ENCODE measurements at regions not wholly inside any gene's neighbourhood (a gene's known extent, or its start where the extent isn't known, plus 50 kb on each side); places are given as distances from the start of the nearest gene placed in this dataset.

GRCh38 chr16:79297296-79297695 lies 303.2 kb downstream of the MAF start:
- Histone ChIP-seq H3K4me1 (ENCODE audit: low read depth) (no peaks in the 10 kb centered on the region), H3K36me3 (no peaks in the 10 kb centered on the region), H3K4me3 (no peak overlapping the region), H3K27ac (no peak overlapping the region), H3K9me3 (ENCODE audit: low read depth) (no peaks in the 10 kb centered on the region), H3K27me3 (no peaks in the 10 kb centered on the region)
- TF ChIP-seq, protein P1, sequence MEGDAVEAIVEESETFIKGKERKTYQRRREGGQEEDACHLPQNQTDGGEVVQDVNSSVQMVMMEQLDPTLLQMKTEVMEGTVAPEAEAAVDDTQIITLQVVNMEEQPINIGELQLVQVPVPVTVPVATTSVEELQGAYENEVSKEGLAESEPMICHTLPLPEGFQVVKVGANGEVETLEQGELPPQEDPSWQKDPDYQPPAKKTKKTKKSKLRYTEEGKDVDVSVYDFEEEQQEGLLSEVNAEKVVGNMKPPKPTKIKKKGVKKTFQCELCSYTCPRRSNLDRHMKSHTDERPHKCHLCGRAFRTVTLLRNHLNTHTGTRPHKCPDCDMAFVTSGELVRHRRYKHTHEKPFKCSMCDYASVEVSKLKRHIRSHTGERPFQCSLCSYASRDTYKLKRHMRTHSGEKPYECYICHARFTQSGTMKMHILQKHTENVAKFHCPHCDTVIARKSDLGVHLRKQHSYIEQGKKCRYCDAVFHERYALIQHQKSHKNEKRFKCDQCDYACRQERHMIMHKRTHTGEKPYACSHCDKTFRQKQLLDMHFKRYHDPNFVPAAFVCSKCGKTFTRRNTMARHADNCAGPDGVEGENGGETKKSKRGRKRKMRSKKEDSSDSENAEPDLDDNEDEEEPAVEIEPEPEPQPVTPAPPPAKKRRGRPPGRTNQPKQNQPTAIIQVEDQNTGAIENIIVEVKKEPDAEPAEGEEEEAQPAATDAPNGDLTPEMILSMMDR (IDR thresholded peaks at IDR 0.05; ENCODE audit: low read depth, low read length) = no peak
- no peak for DNase-seq (ENCODE audit: low read depth in 1 of 2, low spot score in 1 of 2)

- H3K4me1 ChIP-seq (ENCODE audit: low read depth) = no peaks in the 10 kb centered on the region
- no peaks in the 10 kb centered on the region for H3K9me3 ChIP-seq (ENCODE audit: low read depth)
- no peaks in the 10 kb centered on the region for H3K36me3 ChIP-seq
- no peak for DNase-seq (ENCODE audit: low read depth in 1 of 2, low spot score in 1 of 2)
- TF ChIP-seq, protein P1 (IDR thresholded peaks at IDR 0.05; ENCODE audit: low read depth, low read length) = no peak
- no peak overlapping the region for H3K4me3 ChIP-seq
- no peaks in the 10 kb centered on the region for H3K27me3 ChIP-seq
- no peak overlapping the region for H3K27ac ChIP-seq
Observed at GRCh38 chr16:79296491-79296890, 304.0 kb downstream of the MAF start.

- Histone ChIP-seq H3K27me3 (no peaks in the 10 kb centered on the region), H3K9me3 (ENCODE audit: low read depth) (no peaks in the 10 kb centered on the region)
- TF ChIP-seq, protein P1 (IDR thresholded peaks at IDR 0.05; ENCODE audit: low read depth, low read length) = no peak
Observed at GRCh38 chr16:79295746-79296145, 304.8 kb downstream of the MAF start.

GRCh38 chr16:79295162-79295561 lies 305.4 kb downstream of the MAF start:
- no peaks in the 10 kb centered on the region for H3K4me1 ChIP-seq (ENCODE audit: low read depth)
- DNase-seq (ENCODE audit: low read depth in 1 of 2, low spot score in 1 of 2) = no peak
- no peaks in the 10 kb centered on the region for H3K9me3 ChIP-seq (ENCODE audit: low read depth)
- H3K36me3 ChIP-seq = no peaks in the 10 kb centered on the region
- H3K27me3 ChIP-seq = no peaks in the 10 kb centered on the region
- TF ChIP-seq, protein P1 (IDR thresholded peaks at IDR 0.05; ENCODE audit: low read depth, low read length) = no peak
- H3K4me3 ChIP-seq = no peak overlapping the region
- H3K27ac ChIP-seq = no peak overlapping the region

More at GRCh38 chr16:79295746-79296145, 304.8 kb downstream of the MAF start:
- Histone ChIP-seq H3K4me3 (no peak overlapping the region), H3K27ac (no peak overlapping the region), H3K36me3 (no peaks in the 10 kb centered on the region), H3K4me1 (ENCODE audit: low read depth) (no peaks in the 10 kb centered on the region)
- DNase-seq (ENCODE audit: low read depth in 1 of 2, low spot score in 1 of 2) = no peak

DNA sequence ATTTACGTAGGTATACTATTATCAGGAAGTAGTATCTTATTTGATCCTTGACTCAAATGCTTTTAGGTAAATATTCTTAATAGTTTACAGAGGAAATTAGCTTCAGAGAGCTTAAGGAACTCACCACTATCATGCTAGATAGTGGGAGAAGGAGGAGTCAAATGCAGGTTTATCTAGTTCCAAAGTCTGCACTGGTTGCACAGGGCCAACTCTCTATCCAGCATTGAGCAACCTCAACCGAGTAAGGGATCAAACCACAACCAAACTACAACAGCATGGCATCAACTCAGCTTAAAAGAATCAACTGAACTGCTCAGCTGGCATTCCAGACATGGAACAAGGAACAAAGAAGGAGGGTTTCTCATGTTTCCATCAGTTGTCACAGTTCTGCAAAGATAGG lies 306.0 kb downstream of the MAF start:
- no peak overlapping the region for H3K27ac ChIP-seq
- DNase-seq (ENCODE audit: low read depth in 1 of 2, low spot score in 1 of 2) = no peak
- TF ChIP-seq, protein P1 (IDR thresholded peaks at IDR 0.05; ENCODE audit: low read depth, low read length) = no peak
- H3K4me3 ChIP-seq = no peak overlapping the region
- H3K27me3 ChIP-seq = no peaks in the 10 kb centered on the region
- H3K9me3 ChIP-seq (ENCODE audit: low read depth) = no peaks in the 10 kb centered on the region
- no peaks in the 10 kb centered on the region for H3K36me3 ChIP-seq
- no peaks in the 10 kb centered on the region for H3K4me1 ChIP-seq (ENCODE audit: low read depth)
